H1 (cell line): ENCODE measurements at regions not wholly inside any gene's neighbourhood (a gene's known extent, or its start where the extent isn't known, plus 50 kb on each side); places are given as distances from the start of the nearest gene placed in this dataset.

Experiments used
- CTCF ChIA-PET: fragments of 300-600 bp; sonication (Branson Sonifier 250); formaldehyde crosslinking; loops from one replicate; lab custom pipeline; 2021; ENCODE audit not compliant: partially characterized antibody; lab: Charles Lee
- POLR2A ChIA-PET: fragments of 300-600 bp; sonication (Branson Sonifier 250); formaldehyde crosslinking; loops from one replicate; lab custom pipeline; 2021; ENCODE audit warnings: inconsistent platforms; ENCODE audit not compliant: partially characterized antibody; lab: Charles Lee
- DNase-seq, 2 experiments: peaks; one replicate each; pipeline versions ENCODE4 v3.0.0 to v3.0.0-alpha.2; 2010 to 2022; ENCODE audit warnings: low spot score in 2 of 2, low read depth in 1 of 2, mixed read lengths in 1 of 2
- FAIRE-seq: peaks from 2 replicates; lab custom pipeline; 2011; peaks lifted over from hg19 to GRCh38; lab: Jason Lieb, UNC
- H2AFZ ChIP-seq: 2 replicates; pipeline ENCODE4 v1.8.1; 2012; ENCODE audit warnings: low read length, inconsistent platforms
- H2AK5ac ChIP-seq: 2 replicates; pipeline ENCODE4 v1.6.1; 2013; ENCODE audit warnings: low read depth, low read length
- H2BK120ac ChIP-seq: replicated peaks from 2 replicates; pipeline ENCODE3; 2013; ENCODE audit warnings: low read depth, low read length, inconsistent platforms
- H2BK12ac ChIP-seq: 2 replicates; pipeline ENCODE4 v1.6.1; 2013; ENCODE audit warnings: low read depth, low read length
- H2BK15ac ChIP-seq: 2 replicates; pipeline ENCODE4 v1.6.1; 2013; ENCODE audit warnings: low read length
- H2BK20ac ChIP-seq: 2 replicates; pipeline ENCODE4 v1.6.1; 2013; ENCODE audit warnings: low read length
- H2BK5ac ChIP-seq: 2 replicates; pipeline ENCODE4 v1.6.1; 2013; ENCODE audit warnings: low read depth, low read length
- H3K14ac ChIP-seq: 2 replicates; pipeline ENCODE4 v1.6.1; 2013; ENCODE audit warnings: inconsistent platforms; ENCODE audit not compliant: insufficient read length
- H3K18ac ChIP-seq: 2 replicates; pipeline ENCODE4 v1.6.1; 2013; ENCODE audit warnings: low read length; ENCODE audit errors: extremely low read depth
- H3K23ac ChIP-seq: 2 replicates; pipeline ENCODE4 v1.6.1; 2013; ENCODE audit warnings: inconsistent platforms; ENCODE audit not compliant: insufficient read length
- H3K23me2 ChIP-seq: 2 replicates; pipeline ENCODE4 v1.6.1; 2013; ENCODE audit warnings: low read depth, low read length
- H3K27ac ChIP-seq: 2 replicates; pipeline ENCODE4 v1.6.1; 2011; ENCODE audit warnings: low read depth, low read length, inconsistent platforms
- H3K27me3 ChIP-seq, 4 experiments: replicated peaks in 1 of 4; 1 replicate in 1 of 4; 2 replicates in 3 of 4; pipeline versions ENCODE4 v1.6.1 to v1.8.1; 2011 to 2013; ENCODE audit warnings: low read length in 3 of 4, mild to moderate bottlenecking in 3 of 4, inconsistent platforms in 2 of 4, mixed read lengths in 2 of 4, moderate library complexity in 1 of 4; ENCODE audit not compliant: control insufficient read depth in 3 of 4, insufficient read depth in 3 of 4; ENCODE audit errors: extremely low read depth in 1 of 4
- H3K36me3 ChIP-seq, 4 experiments: 2 replicates each; pipeline versions ENCODE4 v1.6.1 to v1.8.1; 2011 to 2013; ENCODE audit warnings: mild to moderate bottlenecking in 4 of 4, low read length in 3 of 4, moderate library complexity in 2 of 4, control low read depth in 1 of 4, inconsistent platforms in 1 of 4; ENCODE audit not compliant: insufficient read depth in 4 of 4, control insufficient read depth in 2 of 4
- H3K4ac ChIP-seq: replicated peaks from 2 replicates; pipeline ENCODE3; 2013; ENCODE audit warnings: low read length, low read depth, mixed read lengths, inconsistent platforms; ENCODE audit not compliant: insufficient read length
- H3K4me1 ChIP-seq, 4 experiments: replicated peaks in 1 of 4; 1 replicate in 1 of 4; 2 replicates in 3 of 4; pipeline versions ENCODE4 v1.6.1 to v1.8.1; 2011 to 2013; ENCODE audit warnings: low read length in 3 of 4, inconsistent platforms in 2 of 4, mixed read lengths in 1 of 4; ENCODE audit not compliant: insufficient read depth in 4 of 4, control insufficient read depth in 3 of 4
- H3K4me2 ChIP-seq, 2 experiments: 2 replicates each; pipeline versions ENCODE4 v1.6.1 to v1.8.1; 2011 to 2013; ENCODE audit warnings: low read depth in 2 of 2, low read length in 2 of 2, control low read depth in 1 of 2, inconsistent platforms in 1 of 2, mild to moderate bottlenecking in 1 of 2; ENCODE audit not compliant: insufficient read depth in 1 of 2
- H3K4me3 ChIP-seq, 4 experiments: fragments of 200-600, 300-600 bp in 1 of 4; sonication (generic), shearing (Covaris generic), sonication (Bioruptor Twin) in 1 of 4; 2 replicates each; pipeline versions ENCODE4 v1.5.1 to v1.8.1; 2011 to 2016; ENCODE audit warnings: low read length in 4 of 4, low read depth in 3 of 4, control low read depth in 2 of 4, inconsistent platforms in 2 of 4, mild to moderate bottlenecking in 2 of 4, mixed read lengths in 1 of 4, moderate library complexity in 1 of 4; ENCODE audit not compliant: insufficient read depth in 2 of 4; ENCODE audit errors: extremely low read depth in 1 of 4
- H3K56ac ChIP-seq: replicated peaks from 2 replicates; pipeline ENCODE3; 2013; ENCODE audit warnings: low read depth, mild to moderate bottlenecking, mixed read lengths, low read length, inconsistent platforms; ENCODE audit not compliant: insufficient read length
- H3K79me1 ChIP-seq: 2 replicates; pipeline ENCODE4 v1.6.1; 2013; ENCODE audit warnings: low read depth, low read length, control low read depth
- H3K79me2 ChIP-seq, 2 experiments: 2 replicates each; pipeline versions ENCODE4 v1.6.1 to v1.8.1; 2012 to 2013; ENCODE audit warnings: low read length in 2 of 2, mild to moderate bottlenecking in 2 of 2, inconsistent platforms in 1 of 2; ENCODE audit not compliant: insufficient read depth in 2 of 2, control insufficient read depth in 1 of 2
- H3K9ac ChIP-seq, 4 experiments: replicated peaks in 1 of 4; 1 replicate in 1 of 4; 2 replicates in 3 of 4; pipeline versions ENCODE4 v1.6.1 to v1.8.1; 2011 to 2013; ENCODE audit warnings: low read depth in 3 of 4, low read length in 3 of 4, control low read depth in 2 of 4, mild to moderate bottlenecking in 2 of 4, moderate library complexity in 2 of 4, inconsistent platforms in 1 of 4; ENCODE audit errors: extremely low read depth in 1 of 4
- H3K9me3 ChIP-seq, 2 experiments: 2 replicates each; pipeline versions ENCODE4 v1.6.1 to v1.8.1; 2012 to 2013; ENCODE audit warnings: mild to moderate bottlenecking in 2 of 2, moderate library complexity in 2 of 2, control low read depth in 1 of 2, inconsistent platforms in 1 of 2, low read depth in 1 of 2, low read length in 1 of 2, mixed read lengths in 1 of 2; ENCODE audit not compliant: insufficient read depth in 2 of 2
- H4K20me1 ChIP-seq, 2 experiments: replicated peaks in 1 of 2; 2 replicates each; pipeline versions ENCODE3 to v1.8.1; 2011 to 2013; ENCODE audit warnings: inconsistent platforms in 2 of 2, low read length in 2 of 2, mild to moderate bottlenecking in 1 of 2; ENCODE audit not compliant: insufficient read depth in 2 of 2, control insufficient read depth in 1 of 2
- H4K5ac ChIP-seq: 2 replicates; pipeline ENCODE4 v1.6.1; 2013; ENCODE audit warnings: low read length, low read depth, mixed read lengths, inconsistent platforms; ENCODE audit not compliant: insufficient read length
- H4K8ac ChIP-seq: 2 replicates; pipeline ENCODE4 v1.8.0; 2013; ENCODE audit warnings: mild to moderate bottlenecking, moderate library complexity, low read length, inconsistent platforms; ENCODE audit not compliant: insufficient read depth; ENCODE audit errors: extremely low read depth
- H4K91ac ChIP-seq: replicated peaks from 2 replicates; pipeline ENCODE3; 2013; ENCODE audit warnings: low read length, mixed read lengths, inconsistent platforms; ENCODE audit not compliant: insufficient read length
- SIN3A ChIP-seq, 2 experiments: IDR thresholded peaks in 1 of 2; conservative IDR thresholded peaks in 1 of 2; 2 replicates each; pipeline ENCODE4 v1.6.1; 2011 to 2012; ENCODE audit warnings: low read length in 2 of 2, improper control_type of control experiment in 1 of 2, low read depth in 1 of 2, mild to moderate bottlenecking in 1 of 2
- WGBS, 2 experiments: shearing (Covaris generic) in 1 of 2; methylation state at CpG; one replicate each; pipeline versions ENCODE4 v1.1.6 to v1.1.7; 2013 to 2015; ENCODE audit warnings: low lambda C conversion rate in 2 of 2, mixed read lengths in 2 of 2, inconsistent platforms in 1 of 2, low coverage in 1 of 2, missing lambda C conversion rate in 1 of 2; ENCODE audit not compliant: insufficient replicate concordance in 2 of 2, insufficient coverage in 1 of 2, insufficient read length in 1 of 2; ENCODE audit errors: extremely low coverage in 1 of 2, missing lambda C conversion rate in 1 of 2; 5-methylcytosine and 5-hydroxymethylcytosine counted together

DNA sequence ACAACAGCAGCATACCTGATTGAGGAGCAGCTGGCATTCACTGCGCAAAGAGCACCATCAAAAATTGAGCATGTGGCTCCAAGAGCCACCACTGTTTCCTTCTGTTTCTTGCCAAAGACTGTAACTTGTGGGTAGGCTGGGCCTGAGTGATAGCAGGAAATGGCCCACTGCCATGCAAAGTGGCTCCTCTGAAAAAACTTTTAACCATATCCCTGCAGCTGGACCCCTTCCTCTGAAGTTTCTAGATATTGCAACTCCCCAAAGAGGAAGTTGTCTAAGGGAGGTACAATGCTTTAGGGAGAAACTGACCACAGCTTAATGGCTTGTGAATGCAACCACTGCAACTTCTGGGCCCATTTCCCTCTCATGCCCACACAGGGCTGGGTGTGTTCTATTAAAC is 355.4 kb upstream of the PDE4D start:
- Histone ChIP-seq H3K23me2 (no peaks in the 10 kb centered on the region), H3K9ac (no peak overlapping the region), H3K79me2 (no peaks in the 10 kb centered on the region), H3K23ac (no peak overlapping the region), H2AK5ac (no peak overlapping the region), H4K91ac (no peak overlapping the region), H3K14ac (no peak overlapping the region), H2BK12ac (no peak overlapping the region), H3K79me1 (no peaks in the 10 kb centered on the region), H3K27ac (no peak overlapping the region), H4K8ac (no peak overlapping the region), H4K20me1 (no peaks in the 10 kb centered on the region), H3K4me2 (no peak overlapping the region), H2BK20ac (no peak overlapping the region), H3K4me3 (no peak overlapping the region), H2BK15ac (no peak overlapping the region), H3K56ac (no peak overlapping the region), H2BK120ac (no peak overlapping the region), H3K4ac (no peak overlapping the region), H3K4me1 (no peaks in the 10 kb centered on the region), H3K36me3 (no peaks in the 10 kb centered on the region), H2BK5ac (no peak overlapping the region), H3K18ac (no peak overlapping the region), H3K27me3 (no peaks in the 10 kb centered on the region), H4K5ac (no peak overlapping the region), H2AFZ (no peak overlapping the region), H3K9me3 (no peaks in the 10 kb centered on the region)
- POLR2A ChIA-PET, result no interaction called here
- FAIRE-seq (no peak), DNase-seq (no peak)
- CTCF ChIA-PET, result interaction anchor here (0.6 kb wide), 1 partner anchor 41 kb away, joined by 3 read pairs; no protein-coding TSS in a partner anchor
- WGBS, 2 experiments, result 94% methylated on average over 1 of the region's 1 CpG; no CpG with 5 or more reads in 1 of the 2 experiments
- TF ChIP-seq SIN3A (conservative IDR thresholded peaks at IDR 0.05 in 1 of 2, IDR thresholded peaks at IDR 0.05 in 1 of 2; ENCODE audit: low read depth in 1 of 2, low read length in 2 of 2), result no peak
